GM18870 (cell line): ENCODE measurements at regions not wholly inside any gene's neighbourhood (a gene's known extent, or its start where the extent isn't known, plus 50 kb on each side); places are given as distances from the start of the nearest gene placed in this dataset.
"Not testable (repeated sequence)": the region's sequence is repeated elsewhere in the genome, so short reads cannot be mapped to it uniquely, and the experiment has no call there.

Experiments used
- ATAC-seq: cut with Tn5 transposase; IDR thresholded peaks from one replicate; pipeline ENCODE4 v1.9.1; 2021; ENCODE audit warnings: moderate library complexity; ENCODE audit not compliant: unreplicated experiment

- ATAC-seq = no peak
Observed at GRCh38 chr3:191728186-191728585, 267.2 kb downstream of the PYDC2 start.

GRCh38 chr3:191737742-191738141 is 276.8 kb downstream of the PYDC2 start:
- no peak for ATAC-seq

- no peak for ATAC-seq
Observed at GRCh38 chr3:191740712-191741111, 279.7 kb downstream of the PYDC2 start.

- ATAC-seq = not testable (repeated sequence)
Observed at GRCh38 chr3:191741847-191742350, 280.9 kb downstream of the PYDC2 start.

- ATAC-seq = no peak
Observed at GRCh38 chr3:191743283-191743682, 282.3 kb downstream of the PYDC2 start.

- ATAC-seq = no peak
Observed at GRCh38 chr3:191750618-191751017, 289.7 kb downstream of the PYDC2 start.

GRCh38 chr3:191753196-191753595 is 292.2 kb downstream of the PYDC2 start:
- no peak for ATAC-seq

- ATAC-seq = no peak
Observed at GRCh38 chr3:191761906-191762305, 300.9 kb downstream of the PYDC2 start.

- no peak for ATAC-seq
Observed at GRCh38 chr3:191762323-191762960, 301.5 kb downstream of the PYDC2 start.

- ATAC-seq = no peak
Observed at GRCh38 chr3:191768421-191768820, 307.5 kb downstream of the PYDC2 start.

- ATAC-seq = no peak
Observed at GRCh38 chr3:191770541-191770940, 309.6 kb downstream of the PYDC2 start.

GRCh38 chr3:191774485-191774884 is 313.5 kb downstream of the PYDC2 start:
- no peak for ATAC-seq

- no peak for ATAC-seq
Observed at GRCh38 chr3:191775451-191776233, 314.7 kb downstream of the PYDC2 start.

GRCh38 chr3:191781044-191781443 is 320.1 kb downstream of the PYDC2 start:
- ATAC-seq = no peak

- ATAC-seq = no peak
Observed at GRCh38 chr3:191783024-191783423, 322.1 kb downstream of the PYDC2 start.

- ATAC-seq = no peak
Observed at GRCh38 chr3:191790934-191791333, 330.0 kb downstream of the PYDC2 start.

GRCh38 chr3:191792580-191792979 is 331.6 kb downstream of the PYDC2 start:
- ATAC-seq = no peak

GRCh38 chr3:191795196-191795595 is 334.2 kb downstream of the PYDC2 start:
- ATAC-seq = no peak

- no peak for ATAC-seq
Observed at GRCh38 chr3:191797271-191797670, 336.3 kb downstream of the PYDC2 start.

GRCh38 chr3:191802671-191803070 is 341.7 kb downstream of the PYDC2 start:
- ATAC-seq = no peak

GRCh38 chr3:191804935-191805334 is 344.0 kb downstream of the PYDC2 start:
- no peak for ATAC-seq

GRCh38 chr3:191808073-191808472 is 347.1 kb downstream of the PYDC2 start:
- ATAC-seq = no peak
